ENCODE measurements at regions not wholly inside any gene's neighbourhood (a gene's known extent, or its start where the extent isn't known, plus 50 kb on each side); places are given as distances from the start of the nearest gene placed in this dataset.
"Not testable (repeated sequence)": the region's sequence is repeated elsewhere in the genome, so short reads cannot be mapped to it uniquely, and the experiment has no call there.

GRCh38 chr3:20254268-20255117, 68.5 kb upstream of the SGO1 start:
- peaks cover 2% of the 10 kb centered on the region for H3K9me3 Mint-ChIP-seq (ENCODE audit: low read depth)

DNA sequence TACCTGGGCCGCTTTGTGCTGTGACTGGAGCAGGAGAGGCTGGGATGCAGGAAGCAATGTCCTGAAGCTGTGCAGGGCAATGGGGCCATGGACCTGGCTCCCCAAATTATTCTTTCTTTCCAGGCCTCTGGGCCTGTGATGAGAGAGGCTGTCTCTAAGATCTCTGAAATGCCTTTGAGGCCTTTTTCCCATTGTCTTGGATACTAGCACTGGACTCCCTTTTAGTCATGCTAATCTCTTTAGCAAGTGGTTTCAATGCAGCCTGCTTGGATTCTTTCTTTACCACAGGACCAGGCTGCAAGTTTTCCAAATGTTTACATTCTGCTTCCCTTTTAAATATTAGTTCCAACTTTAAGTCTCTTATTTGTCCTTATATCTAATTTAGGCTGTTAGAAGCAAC, 64.8 kb upstream of the SGO1 start:
- intact Hi-C loops (cut with DNase I, micrococcal nuclease) = no loop called here
- CTCF ChIA-PET = no interaction called here
- peaks cover 2% of the 10 kb centered on the region for H3K36me3 Mint-ChIP-seq (ENCODE audit: low read depth)
- no peaks in the 10 kb centered on the region for H3K4me1 Mint-ChIP-seq
- peaks cover 9% of the 10 kb centered on the region for H3K9me3 Mint-ChIP-seq (ENCODE audit: low read depth)
- POLR2A ChIA-PET = no interaction called here
- no peak overlapping the region for H3K27ac Mint-ChIP-seq
- H3K27me3 Mint-ChIP-seq = no peaks in the 10 kb centered on the region
- no peak for ATAC-seq
- no peak for DNase-seq
- H3K4me3 Mint-ChIP-seq = no peak overlapping the region

More at GRCh38 chr3:20254268-20255117, 68.5 kb upstream of the SGO1 start:
- CTCF ChIA-PET = interaction anchor here (0.6 kb wide), 1 partner anchor 417 kb away, joined by 3 read pairs; no protein-coding TSS in a partner anchor
- H3K4me3 Mint-ChIP-seq = no peak overlapping the region
- intact Hi-C loops (cut with DNase I, micrococcal nuclease) = no loop called here
- H3K4me1 Mint-ChIP-seq = no peaks in the 10 kb centered on the region
- peaks cover 2% of the 10 kb centered on the region for H3K36me3 Mint-ChIP-seq (ENCODE audit: low read depth)
- DNase-seq = no peak
- no peaks in the 10 kb centered on the region for H3K27me3 Mint-ChIP-seq
- no peak overlapping the region for H3K27ac Mint-ChIP-seq
- POLR2A ChIA-PET = no interaction called here
- no peak for ATAC-seq

GRCh38 chr3:20250314-20250713, 64.3 kb upstream of the SGO1 start:
- no peak for DNase-seq
- ChIA-PET POLR2A (no interaction called here), CTCF (no interaction called here)
- Mint-ChIP-seq H3K36me3 (ENCODE audit: low read depth) (peaks cover 2% of the 10 kb centered on the region), H3K4me3 (no peak overlapping the region), H3K4me1 (no peaks in the 10 kb centered on the region), H3K27ac (no peak overlapping the region), H3K27me3 (no peaks in the 10 kb centered on the region), H3K9me3 (ENCODE audit: low read depth) (peaks cover 11% of the 10 kb centered on the region)
- intact Hi-C loops (cut with DNase I, micrococcal nuclease) = no loop called here
- ATAC-seq = no peak

DNA sequence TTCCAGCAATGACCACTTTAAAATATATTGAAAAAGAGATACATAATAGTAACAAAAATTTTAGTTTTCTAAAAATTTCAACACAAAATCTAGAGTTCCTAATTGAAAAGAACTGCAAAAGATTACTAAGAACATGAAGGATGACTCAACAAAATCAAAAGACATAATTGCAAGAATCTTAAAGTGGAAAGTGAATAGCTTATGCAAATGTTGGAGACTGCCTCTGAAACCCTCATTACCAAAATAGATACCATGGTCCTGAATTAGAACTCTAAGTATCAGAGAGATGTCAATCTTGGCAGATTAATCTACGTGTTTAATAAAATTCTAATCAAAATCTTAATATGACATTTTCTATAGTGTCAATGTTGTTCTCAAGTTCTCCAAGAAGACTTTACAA, 60.7 kb upstream of the SGO1 start:
- no peak for DNase-seq
- no peak overlapping the region for H3K27ac Mint-ChIP-seq
- peaks cover 10% of the 10 kb centered on the region for H3K9me3 Mint-ChIP-seq (ENCODE audit: low read depth)
- no peak overlapping the region for H3K4me3 Mint-ChIP-seq
- H3K36me3 Mint-ChIP-seq (ENCODE audit: low read depth) = no peaks in the 10 kb centered on the region
- ATAC-seq = no peak
- ChIA-PET POLR2A (no interaction called here), CTCF (no interaction called here)
- no peaks in the 10 kb centered on the region for H3K27me3 Mint-ChIP-seq
- H3K4me1 Mint-ChIP-seq = no peaks in the 10 kb centered on the region
- intact Hi-C loops (cut with DNase I, micrococcal nuclease) = no loop called here

DNA sequence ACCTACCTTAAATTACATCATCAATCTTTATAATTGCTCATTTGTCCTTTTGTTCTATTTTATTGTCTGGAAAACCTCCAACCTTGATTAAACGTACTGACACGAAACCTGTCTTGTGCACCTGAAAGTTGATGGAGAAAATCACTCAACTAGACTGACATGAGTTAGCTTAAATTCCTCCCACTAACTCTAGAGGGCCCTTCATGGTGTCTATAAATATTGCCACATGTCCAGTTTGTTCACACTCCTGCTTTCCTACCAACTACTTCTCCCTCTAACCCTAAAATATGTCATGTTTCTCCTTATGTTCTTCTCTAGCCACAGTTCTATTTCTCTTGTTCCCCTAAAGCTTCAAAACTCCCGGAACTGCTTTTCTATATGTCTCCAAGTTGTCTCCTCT, 59.8 kb upstream of the SGO1 start:
- Mint-ChIP-seq H3K27me3 (no peaks in the 10 kb centered on the region), H3K27ac (no peak overlapping the region), H3K4me1 (no peaks in the 10 kb centered on the region), H3K4me3 (no peak overlapping the region), H3K36me3 (ENCODE audit: low read depth) (no peaks in the 10 kb centered on the region), H3K9me3 (ENCODE audit: low read depth) (peaks cover 10% of the 10 kb centered on the region)
- intact Hi-C loops (cut with DNase I, micrococcal nuclease) = no loop called here
- ChIA-PET POLR2A (no interaction called here), CTCF (interaction anchor here (0.7 kb wide), 1 partner anchor 28 kb away, joined by 3 read pairs; no protein-coding TSS in a partner anchor)
- ATAC-seq (no peak), DNase-seq (no peak)

DNA sequence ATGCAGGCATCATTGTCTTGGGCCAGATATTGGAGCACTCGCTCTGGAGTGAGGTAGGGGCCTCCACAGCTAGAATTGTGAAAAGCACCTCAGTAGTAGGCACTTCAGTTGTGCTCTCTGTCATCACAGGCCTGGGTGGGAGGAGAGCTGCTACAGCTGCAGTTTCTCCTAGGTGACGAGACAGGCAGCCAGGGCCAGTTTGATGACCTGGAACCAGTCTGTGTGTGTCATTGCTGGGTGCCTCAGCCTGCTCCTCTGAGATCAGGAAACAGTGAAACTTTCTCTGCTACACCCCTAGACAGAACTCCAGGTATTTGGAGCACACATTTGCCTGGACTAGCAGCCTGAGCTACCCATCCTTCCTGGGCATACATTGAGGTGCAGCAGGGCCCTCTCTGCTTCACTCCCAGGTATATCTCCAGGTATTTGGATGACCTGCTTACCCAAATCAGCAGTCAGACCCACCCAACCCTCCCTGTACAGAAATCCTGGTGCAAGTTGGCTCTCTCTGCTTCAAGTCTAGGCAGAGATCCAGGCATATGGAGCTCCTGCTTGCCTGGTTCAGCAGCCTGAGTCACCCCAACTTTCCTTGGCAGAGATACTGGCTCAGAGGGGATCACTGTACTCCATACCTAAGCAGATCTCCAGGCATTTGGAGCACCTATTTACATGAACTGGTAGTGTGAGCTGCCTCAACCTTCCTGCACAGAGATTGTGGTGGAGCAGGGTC, 54.3 kb upstream of the SGO1 start:
- ChIA-PET POLR2A (no interaction called here), CTCF (no interaction called here)
- intact Hi-C loops (cut with DNase I, micrococcal nuclease) = no loop called here
- no peak for ATAC-seq
- Mint-ChIP-seq H3K4me3 (no peak overlapping the region), H3K27ac (no peak overlapping the region), H3K4me1 (no peaks in the 10 kb centered on the region), H3K36me3 (ENCODE audit: low read depth) (no peaks in the 10 kb centered on the region), H3K9me3 (ENCODE audit: low read depth) (peaks cover 3% of the 10 kb centered on the region), H3K27me3 (no peaks in the 10 kb centered on the region)
- no peak for DNase-seq

DNA sequence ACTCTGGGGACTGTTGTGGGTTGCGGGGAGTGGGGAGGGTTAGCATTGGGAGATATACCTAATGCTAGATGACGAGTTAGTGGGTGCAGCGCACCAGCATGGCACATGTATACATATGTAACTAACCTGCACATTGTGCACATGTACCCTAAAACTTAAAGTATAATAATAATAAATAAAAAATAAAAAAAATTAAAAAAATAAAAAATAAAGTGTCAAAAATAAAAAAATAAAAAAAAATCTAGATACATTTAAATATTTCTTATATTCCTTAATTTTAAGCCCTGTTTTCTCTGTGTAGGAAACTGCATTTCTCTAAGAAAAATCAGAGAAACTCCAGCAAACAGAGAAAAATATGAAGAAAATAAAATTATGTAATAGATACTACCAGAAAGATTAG, 52.2 kb upstream of the SGO1 start:
- H3K36me3 Mint-ChIP-seq (ENCODE audit: low read depth); H3K9me3 Mint-ChIP-seq (ENCODE audit: low read depth); intact Hi-C loops (cut with DNase I, micrococcal nuclease); H3K4me1 Mint-ChIP-seq; H3K27me3 Mint-ChIP-seq; POLR2A ChIA-PET; H3K4me3 Mint-ChIP-seq; ATAC-seq; DNase-seq; H3K27ac Mint-ChIP-seq; CTCF ChIA-PET: not testable (repeated sequence)

GRCh38 chr3:20236603-20237002, 50.6 kb upstream of the SGO1 start:
- Mint-ChIP-seq H3K36me3 (ENCODE audit: low read depth) (no peaks in the 10 kb centered on the region), H3K27me3 (no peaks in the 10 kb centered on the region), H3K27ac (no peak overlapping the region), H3K9me3 (ENCODE audit: low read depth) (peaks cover 3% of the 10 kb centered on the region), H3K4me3 (no peak overlapping the region), H3K4me1 (no peaks in the 10 kb centered on the region)
- ChIA-PET POLR2A (no interaction called here), CTCF (no interaction called here)
- DNase-seq = no peak
- ATAC-seq = no peak
- intact Hi-C loops (cut with DNase I, micrococcal nuclease) = no loop called here
